ENCODE measurements at regions not wholly inside any gene's neighbourhood (a gene's known extent, or its start where the extent isn't known, plus 50 kb on each side); places are given as distances from the start of the nearest gene placed in this dataset.
"Not testable (repeated sequence)": the region's sequence is repeated elsewhere in the genome, so short reads cannot be mapped to it uniquely, and the experiment has no call there.

- not testable (repeated sequence) for TF ChIP-seq POLR2A (IDR thresholded peaks at IDR 0.05)
- TF ChIP-seq, protein P1, sequence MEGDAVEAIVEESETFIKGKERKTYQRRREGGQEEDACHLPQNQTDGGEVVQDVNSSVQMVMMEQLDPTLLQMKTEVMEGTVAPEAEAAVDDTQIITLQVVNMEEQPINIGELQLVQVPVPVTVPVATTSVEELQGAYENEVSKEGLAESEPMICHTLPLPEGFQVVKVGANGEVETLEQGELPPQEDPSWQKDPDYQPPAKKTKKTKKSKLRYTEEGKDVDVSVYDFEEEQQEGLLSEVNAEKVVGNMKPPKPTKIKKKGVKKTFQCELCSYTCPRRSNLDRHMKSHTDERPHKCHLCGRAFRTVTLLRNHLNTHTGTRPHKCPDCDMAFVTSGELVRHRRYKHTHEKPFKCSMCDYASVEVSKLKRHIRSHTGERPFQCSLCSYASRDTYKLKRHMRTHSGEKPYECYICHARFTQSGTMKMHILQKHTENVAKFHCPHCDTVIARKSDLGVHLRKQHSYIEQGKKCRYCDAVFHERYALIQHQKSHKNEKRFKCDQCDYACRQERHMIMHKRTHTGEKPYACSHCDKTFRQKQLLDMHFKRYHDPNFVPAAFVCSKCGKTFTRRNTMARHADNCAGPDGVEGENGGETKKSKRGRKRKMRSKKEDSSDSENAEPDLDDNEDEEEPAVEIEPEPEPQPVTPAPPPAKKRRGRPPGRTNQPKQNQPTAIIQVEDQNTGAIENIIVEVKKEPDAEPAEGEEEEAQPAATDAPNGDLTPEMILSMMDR (IDR thresholded peaks at IDR 0.05) = not testable (repeated sequence)
These were observed 4027.4 kb upstream of the TPTE start for GRCh38 chr21:6493957-6494356.

Data from lower leg skin (tissue), 3 donors.